ENCODE measurements at regions not wholly inside any gene's neighbourhood (a gene's known extent, or its start where the extent isn't known, plus 50 kb on each side); places are given as distances from the start of the nearest gene placed in this dataset.
A peak's percentile ranks its signal among the peaks of the same experiment; 100 is the strongest.

DNA sequence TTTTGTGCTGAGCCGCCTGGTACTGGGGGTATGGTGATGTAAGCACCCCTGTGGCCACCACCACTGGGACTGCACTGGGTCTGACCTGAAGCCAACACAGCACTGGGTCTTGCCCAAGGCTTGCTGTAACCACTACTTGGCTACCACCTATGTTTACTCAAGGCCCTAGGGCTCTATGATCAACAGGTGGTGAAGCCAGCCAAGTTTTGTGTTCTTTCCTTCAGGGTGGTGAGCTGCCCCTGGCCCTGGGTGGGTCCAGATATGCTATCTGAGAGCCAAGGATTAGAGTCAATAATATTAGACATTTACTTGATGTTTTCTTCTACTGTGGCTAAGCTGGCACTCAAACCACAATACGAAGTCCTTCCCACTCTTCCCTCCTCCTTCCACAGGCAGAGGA is 55.1 kb upstream of the PAGE4 start:
- DNase-seq = no peak

DNA sequence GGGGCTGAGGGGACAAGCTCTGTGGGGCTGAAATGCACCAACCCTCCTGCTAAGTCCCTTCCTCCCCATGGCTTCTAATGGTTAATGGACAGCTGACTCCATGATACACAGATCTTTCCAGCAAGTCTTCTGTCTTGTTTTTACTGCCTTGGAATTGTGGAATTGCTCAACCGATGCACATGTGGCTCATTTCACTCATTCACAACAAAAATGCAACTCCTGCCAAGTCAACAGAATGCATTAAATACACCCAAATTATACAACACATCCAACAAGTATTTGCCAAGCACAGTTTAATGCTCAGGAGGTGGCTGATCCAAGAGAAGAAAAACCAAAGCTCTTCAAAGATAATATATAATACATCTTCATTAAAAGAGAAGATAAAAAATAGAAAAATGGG is 61.9 kb upstream of the PAGE4 start:
- no peak for DNase-seq

DNA sequence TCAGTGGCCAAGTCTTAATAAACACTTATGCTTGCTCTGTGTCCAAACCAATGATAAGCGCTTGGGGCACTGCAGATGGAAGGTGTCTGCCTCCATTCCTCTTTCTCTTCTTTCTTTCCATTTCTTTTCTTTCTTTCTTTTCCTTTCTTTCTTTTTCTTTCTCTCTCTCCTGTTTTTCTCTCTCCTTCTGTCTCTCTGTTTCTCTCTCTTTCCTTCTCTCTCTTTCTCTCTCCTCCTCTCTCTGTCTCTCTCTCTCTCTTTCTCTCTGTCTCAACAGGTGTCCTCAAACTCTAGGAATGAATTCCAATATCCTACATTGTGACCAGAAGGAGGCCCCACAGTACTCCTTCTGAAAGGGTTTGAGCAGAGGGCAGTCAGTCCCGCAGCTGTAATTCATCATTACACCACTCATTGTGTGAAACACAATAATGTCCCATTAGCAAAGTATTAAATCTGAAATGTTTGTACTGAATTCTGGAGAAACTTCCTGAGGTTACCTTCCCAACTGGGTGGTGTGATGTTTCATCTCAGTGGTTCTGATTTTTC is 66.5 kb upstream of the PAGE1 start:
- no peak for DNase-seq

- DNase-seq = peak in 1 of 51 donors; percentile 1
Observed at GRCh38 chrX:49761481-49761880, 65.7 kb upstream of the PAGE1 start.

DNA sequence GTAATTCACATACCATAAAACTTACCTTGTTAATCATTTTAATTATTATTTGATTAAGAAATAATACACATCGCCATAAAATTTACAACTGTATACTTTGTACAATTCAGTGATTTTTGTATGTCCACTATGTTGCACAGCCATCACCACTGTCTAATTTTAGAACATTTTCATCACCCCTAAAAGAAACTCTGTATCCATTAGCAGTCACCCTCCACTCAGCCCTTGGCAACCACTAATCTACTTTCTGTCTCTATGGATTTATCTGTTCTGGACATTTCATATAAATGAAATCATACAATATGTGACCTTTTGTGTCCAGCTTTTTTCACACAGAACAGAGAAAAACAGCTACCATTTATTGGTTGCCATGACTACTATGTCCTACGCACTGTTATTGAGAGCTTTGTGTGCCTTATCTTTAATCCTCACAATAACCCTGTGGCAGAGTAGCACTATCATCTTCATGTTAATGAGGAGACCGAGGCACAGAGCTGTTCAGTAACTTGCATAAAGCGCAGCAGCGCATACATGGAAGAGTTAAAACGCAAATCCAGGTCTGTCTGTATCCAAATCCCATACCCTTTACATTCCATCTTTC is 64.6 kb upstream of the PAGE1 start:
- DNase-seq = peak in 1 of 51 donors; percentile 1

- no peak for DNase-seq
Observed at GRCh38 chrX:49756692-49757091, 60.9 kb upstream of the PAGE1 start.

DNA sequence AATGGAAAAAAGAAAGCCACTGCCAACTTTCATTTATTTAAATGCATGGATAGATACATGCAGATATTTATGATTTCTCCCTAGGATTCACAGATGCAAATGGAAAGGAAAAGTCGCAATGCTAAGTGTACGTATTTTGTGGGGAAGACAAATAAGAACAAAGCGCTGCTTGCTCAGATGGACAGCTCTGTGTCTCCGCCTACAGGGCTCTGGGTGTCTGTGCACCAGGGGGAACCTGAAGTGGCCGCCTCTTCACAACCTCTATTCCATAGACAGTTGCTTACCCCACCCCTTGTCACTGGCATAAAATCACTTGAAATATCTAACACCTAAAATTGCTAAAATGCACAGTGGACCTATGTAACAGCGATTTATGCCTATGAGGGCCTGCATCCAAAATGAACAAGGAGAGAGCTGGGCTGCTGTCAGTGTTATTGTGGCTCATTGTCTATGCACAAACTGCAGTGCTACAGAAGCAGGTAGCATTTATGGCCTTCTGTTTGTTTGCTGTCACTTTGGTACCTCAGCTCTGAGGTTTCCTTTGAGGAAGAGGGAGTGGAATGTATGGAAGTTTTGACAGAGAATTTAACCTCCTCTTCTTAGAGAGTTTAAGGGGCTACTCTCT is 58.6 kb upstream of the PAGE1 start:
- peak in 24 of 51 donors; percentile 0 to 23 (median 2) for DNase-seq

GRCh38 chrX:49753691-49754090 is 57.9 kb upstream of the PAGE1 start:
- DNase-seq = no peak

GRCh38 chrX:49748211-49748956 is 52.6 kb upstream of the PAGE1 start:
- no peak for DNase-seq

DNA sequence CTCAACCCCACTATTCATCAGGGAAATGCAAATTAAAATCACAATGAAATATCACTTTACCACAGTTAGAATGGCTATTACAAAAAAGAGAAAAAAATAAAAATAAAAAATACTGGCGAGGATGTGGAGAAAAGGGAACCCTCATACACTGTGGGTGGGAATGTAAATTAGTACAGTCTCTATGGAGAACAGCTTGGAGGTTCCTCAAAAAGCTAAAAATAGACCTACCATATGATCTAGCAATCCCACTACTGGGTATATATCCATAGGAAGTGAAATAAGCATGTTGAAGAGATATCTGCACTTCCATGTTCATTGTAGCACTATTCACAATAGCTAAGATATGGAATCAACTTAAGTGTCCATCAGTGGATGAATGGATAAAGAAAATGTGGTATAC is 50.5 kb upstream of the PAGE1 start:
- DNase-seq = no peak

All from hypothalamus (tissue), 51 donors.